Keratinocyte (primary cell): ENCODE measurements at regions not wholly inside any gene's neighbourhood (a gene's known extent, or its start where the extent isn't known, plus 50 kb on each side); places are given as distances from the start of the nearest gene placed in this dataset.

Source experiments
- CTCF ChIP-seq, 3 experiments: IDR thresholded peaks in 1 of 3; conservative IDR thresholded peaks in 1 of 3; optimal IDR thresholded peaks in 1 of 3; 2 replicates in 2 of 3; 3 replicates in 1 of 3; pipeline versions ENCODE3 to v1.5.1; 2011; ENCODE audit warnings: low read length in 3 of 3, mild to moderate bottlenecking in 3 of 3, moderate library complexity in 2 of 3, control low read depth in 1 of 3, inconsistent platforms in 1 of 3; ENCODE audit not compliant: insufficient read depth in 2 of 3; ENCODE audit errors: extremely low read depth in 1 of 3
- EZH2 ChIP-seq: IDR thresholded peaks from one replicate; pipeline ENCODE4 v1.6.1; 2012; ENCODE audit warnings: inconsistent platforms, mild to moderate bottlenecking, low read length, moderate library complexity

GRCh38 chr14:98292191-98292590, 979.8 kb downstream of the BCL11B start:
- TF ChIP-seq CTCF (optimal IDR thresholded peaks at IDR 0.05 in 1 of 3, IDR thresholded peaks at IDR 0.05 in 1 of 3, conservative IDR thresholded peaks at IDR 0.05 in 1 of 3; ENCODE audit: extremely low read depth in 1 of 3, insufficient read depth in 2 of 3, low read length in 3 of 3) (no peak), EZH2 (no peak)
